ENCODE measurements at regions not wholly inside any gene's neighbourhood (a gene's known extent, or its start where the extent isn't known, plus 50 kb on each side); places are given as distances from the start of the nearest gene placed in this dataset.

- H2BK120ac ChIP-seq (replicated peaks; ENCODE audit: low read depth, low read length) = no peak overlapping the region
- H3K23ac ChIP-seq (ENCODE audit: insufficient read length) = no peak overlapping the region
- H2BK20ac ChIP-seq (ENCODE audit: low read length) = no peak overlapping the region
- POLR2A ChIA-PET (ENCODE audit: partially characterized antibody) = no interaction called here
- no peak overlapping the region for H2BK12ac ChIP-seq (ENCODE audit: low read depth, low read length)
- no peaks in the 10 kb centered on the region for H3K23me2 ChIP-seq (ENCODE audit: low read depth, low read length)
- no peak overlapping the region for H3K9ac ChIP-seq (replicated peaks in 1 of 4; ENCODE audit: extremely low read depth in 1 of 4, low read depth in 3 of 4, low read length in 3 of 4)
- H2AK5ac ChIP-seq (ENCODE audit: low read depth, low read length) = no peak overlapping the region
- H3K14ac ChIP-seq (ENCODE audit: insufficient read length) = no peak overlapping the region
- H4K20me1 ChIP-seq (replicated peaks in 1 of 2; ENCODE audit: control insufficient read depth in 1 of 2, insufficient read depth in 2 of 2, low read length in 2 of 2) = no peaks in the 10 kb centered on the region
- no peak overlapping the region for H3K4me2 ChIP-seq (ENCODE audit: insufficient read depth in 1 of 2, low read depth in 2 of 2, low read length in 2 of 2)
- H3K27ac ChIP-seq (ENCODE audit: low read depth, low read length) = no peak overlapping the region
- no peak overlapping the region for H3K4me3 ChIP-seq (ENCODE audit: extremely low read depth in 1 of 4, insufficient read depth in 2 of 4, low read depth in 3 of 4, low read length in 4 of 4)
- no peak overlapping the region for H2BK5ac ChIP-seq (ENCODE audit: low read depth, low read length)
- no peak overlapping the region for H4K5ac ChIP-seq (ENCODE audit: insufficient read length, low read depth, low read length)
- no peaks in the 10 kb centered on the region for H3K79me1 ChIP-seq (ENCODE audit: low read depth, low read length)
- H4K91ac ChIP-seq (replicated peaks; ENCODE audit: insufficient read length, low read length) = no peak overlapping the region
- FAIRE-seq (no peak), DNase-seq (ENCODE audit: low read depth in 1 of 2, low spot score in 2 of 2) (no peak)
- TF ChIP-seq NRF1 (IDR thresholded peaks at IDR 0.05; ENCODE audit: low read depth, low read length) (no peak), ZNF274 (IDR thresholded peaks at IDR 0.05; ENCODE audit: borderline replicate concordance, extremely low read depth, low read length) (no peak), SAP30 (IDR thresholded peaks at IDR 0.05; ENCODE audit: insufficient read depth, insufficient replicate concordance, low read length) (no peak), TCF12 (IDR thresholded peaks at IDR 0.05; ENCODE audit: low read depth, low read length) (no peak), RFX5 (IDR thresholded peaks at IDR 0.05; ENCODE audit: borderline replicate concordance, low read depth, low read length) (no peak), TEAD4 (IDR thresholded peaks at IDR 0.05; ENCODE audit: low read depth, low read length) (no peak), POLR2AphosphoS5 (IDR thresholded peaks at IDR 0.05; ENCODE audit: low read depth, low read length) (no peak)
- no peaks in the 10 kb centered on the region for H3K36me3 ChIP-seq (ENCODE audit: control insufficient read depth in 2 of 4, insufficient read depth in 4 of 4, low read length in 3 of 4)
- H3K9me3 ChIP-seq (ENCODE audit: insufficient read depth in 2 of 2, low read depth in 1 of 2, low read length in 1 of 2) = no peaks in the 10 kb centered on the region
- no peak overlapping the region for H2BK15ac ChIP-seq (ENCODE audit: low read length)
- no peaks in the 10 kb centered on the region for H3K79me2 ChIP-seq (ENCODE audit: control insufficient read depth in 1 of 2, insufficient read depth in 2 of 2, low read length in 2 of 2)
- 91% methylated on average over 2 of the region's 2 CpGs; no CpG with 5 or more reads in 1 of the 2 experiments for WGBS, 2 experiments (ENCODE audit: extremely low coverage in 1 of 2, insufficient coverage in 1 of 2, insufficient read length in 1 of 2, insufficient replicate concordance in 2 of 2, low coverage in 1 of 2, low lambda C conversion rate in 2 of 2, missing lambda C conversion rate in 1 of 2)
- H3K56ac ChIP-seq (replicated peaks; ENCODE audit: insufficient read length, low read depth, low read length) = no peak overlapping the region
- no peak overlapping the region for H4K8ac ChIP-seq (ENCODE audit: extremely low read depth, insufficient read depth, low read length)
- no peak overlapping the region; the same call in 1 of the 2 replicates for H2AFZ ChIP-seq (ENCODE audit: low read length)
- H3K18ac ChIP-seq (ENCODE audit: extremely low read depth, low read length) = no peak overlapping the region
- no peak overlapping the region for H3K4ac ChIP-seq (replicated peaks; ENCODE audit: insufficient read length, low read depth, low read length)
- no peaks in the 10 kb centered on the region for H3K27me3 ChIP-seq (replicated peaks in 1 of 4; ENCODE audit: control insufficient read depth in 3 of 4, extremely low read depth in 1 of 4, insufficient read depth in 3 of 4, low read length in 3 of 4)
- CTCF ChIA-PET (ENCODE audit: partially characterized antibody) = no interaction called here
- H3K4me1 ChIP-seq (replicated peaks in 1 of 4; ENCODE audit: control insufficient read depth in 3 of 4, insufficient read depth in 4 of 4, low read length in 3 of 4) = no peaks in the 10 kb centered on the region
Measured at GRCh38 chr13:86003029-86003428, 203.8 kb upstream of the SLITRK6 start.
